Tibial artery (tissue), 4 donors: ENCODE measurements at regions not wholly inside any gene's neighbourhood (a gene's known extent, or its start where the extent isn't known, plus 50 kb on each side); places are given as distances from the start of the nearest gene placed in this dataset.

Experiments
- DNase-seq, 2 donors: peaks; one replicate each; pipeline ENCODE4 v3.0.0-alpha.2; 2019
- H3K27ac ChIP-seq, 2 donors: fragments of 200-600 bp; sonication (generic) in 1 of 2; 1 replicate in 1 of 2; 2 replicates in 1 of 2; pipeline ENCODE4 v1.5.1; 2018 to 2019; ENCODE audit warnings: mild to moderate bottlenecking in 1 of 2
- H3K27me3 ChIP-seq, 2 donors: fragments of 200-600 bp; sonication (generic) in 1 of 2; one replicate each; pipeline versions ENCODE4 v1.5.1 to v1.6.0; 2016 to 2019
- H3K36me3 ChIP-seq, 3 donors: fragments of 200-600 bp; sonication (generic) in 2 of 3; one replicate each; pipeline ENCODE4 v1.5.1; 2016 to 2019; ENCODE audit warnings: mild to moderate bottlenecking in 2 of 3
- H3K4me1 ChIP-seq, 4 donors: fragments of 200-600 bp; sonication (generic) in 2 of 4; 1 replicate in 3 of 4; 2 replicates in 1 of 4; pipeline ENCODE4 v1.5.1; 2016 to 2019
- H3K4me3 ChIP-seq, 2 donors: fragments of 200-600 bp; sonication (generic) in 1 of 2; 1 replicate in 1 of 2; 2 replicates in 1 of 2; pipeline ENCODE4 v1.5.1; 2018 to 2019; ENCODE audit warnings: mild to moderate bottlenecking in 2 of 2
- H3K9me3 ChIP-seq, 3 donors: fragments of 200-600 bp; sonication (generic) in 1 of 3; one replicate each; pipeline ENCODE4 v1.5.1; 2016 to 2019
- CTCF ChIP-seq, 2 experiments: fragments of 200-600 bp in 1 of 2; fragments of 450-650 bp in 1 of 2; IDR thresholded peaks; one replicate each; pipeline ENCODE4 v1.5.1; 2017 to 2019; ENCODE audit warnings: antibody characterized with exemption in 2 of 2, mild to moderate bottlenecking in 1 of 2, moderate library complexity in 1 of 2
- intact Hi-C: fragments of 100-400 bp; cut with DNase I; formaldehyde crosslinking; loops from one replicate; pipeline ENCODE4 v1.15.0; 2023; ENCODE audit warnings: low total_unique reads

DNA sequence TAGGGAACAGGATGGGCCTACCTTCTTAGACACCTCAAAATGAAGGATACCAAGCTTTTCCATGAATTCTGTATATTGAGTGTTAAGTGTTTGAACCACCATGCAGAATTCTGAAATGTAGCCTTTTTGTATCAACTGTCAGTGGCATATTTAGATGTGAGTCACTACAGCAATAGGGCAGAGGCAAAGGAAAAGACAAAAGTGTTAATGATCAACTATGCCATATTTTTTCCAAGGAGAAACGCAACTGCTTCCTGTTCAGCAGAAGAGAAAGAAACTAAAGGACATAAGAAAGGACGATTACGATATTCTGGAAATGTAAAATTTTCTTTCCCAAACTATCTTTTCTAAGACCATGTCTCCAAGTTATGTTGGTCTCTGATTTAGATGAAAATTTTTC, 104.6 kb upstream of the RSPO3 start:
- intact Hi-C loops: no loop called here
- Histone ChIP-seq H3K36me3 (no peaks in the 10 kb centered on the region), H3K4me1 (no peaks in the 10 kb centered on the region), H3K27ac (no peak overlapping the region), H3K4me3 (no peak overlapping the region), H3K27me3 (no peaks in the 10 kb centered on the region), H3K9me3 (no peaks in the 10 kb centered on the region)
- DNase-seq: no peak
- no peak for TF ChIP-seq CTCF (IDR thresholded peaks at IDR 0.05)

GRCh38 chr6:127015858-127016257, 102.6 kb upstream of the RSPO3 start:
- Histone ChIP-seq H3K27me3 (no peaks in the 10 kb centered on the region), H3K9me3 (no peaks in the 10 kb centered on the region), H3K36me3 (no peaks in the 10 kb centered on the region), H3K4me3 (no peak overlapping the region), H3K4me1 (no peaks in the 10 kb centered on the region), H3K27ac (no peak overlapping the region)
- no peak for TF ChIP-seq CTCF (IDR thresholded peaks at IDR 0.05)
- intact Hi-C loops: no loop called here
- no peak for DNase-seq

DNA sequence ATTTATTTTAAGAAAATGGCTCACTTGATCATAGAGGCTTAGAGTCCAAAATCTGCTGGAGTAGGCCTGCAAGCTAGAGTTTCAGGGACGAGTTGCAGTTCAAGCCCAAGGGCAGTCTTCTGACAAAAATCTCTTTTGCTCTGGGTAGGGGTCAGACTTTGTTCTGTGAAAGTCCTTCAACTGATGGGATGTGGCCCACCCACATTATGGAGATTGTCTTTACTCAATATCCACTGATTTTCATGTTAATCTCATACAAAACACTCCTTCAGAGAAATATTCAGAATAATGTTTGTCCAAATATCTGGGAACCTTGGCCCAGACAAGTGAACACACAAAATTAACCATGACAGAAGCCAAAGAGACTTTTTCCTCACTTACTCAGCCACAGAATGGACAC, 98.6 kb upstream of the RSPO3 start:
- Histone ChIP-seq H3K27me3 (no peaks in the 10 kb centered on the region), H3K4me1 (peaks cover 0 to 10% (median 0%) of the 10 kb centered on the region in 4 donors), H3K9me3 (no peaks in the 10 kb centered on the region), H3K36me3 (no peaks in the 10 kb centered on the region), H3K4me3 (no peak overlapping the region), H3K27ac (no peak overlapping the region)
- no peak for TF ChIP-seq CTCF (IDR thresholded peaks at IDR 0.05)
- DNase-seq: no peak
- intact Hi-C loops: no loop called here

DNA sequence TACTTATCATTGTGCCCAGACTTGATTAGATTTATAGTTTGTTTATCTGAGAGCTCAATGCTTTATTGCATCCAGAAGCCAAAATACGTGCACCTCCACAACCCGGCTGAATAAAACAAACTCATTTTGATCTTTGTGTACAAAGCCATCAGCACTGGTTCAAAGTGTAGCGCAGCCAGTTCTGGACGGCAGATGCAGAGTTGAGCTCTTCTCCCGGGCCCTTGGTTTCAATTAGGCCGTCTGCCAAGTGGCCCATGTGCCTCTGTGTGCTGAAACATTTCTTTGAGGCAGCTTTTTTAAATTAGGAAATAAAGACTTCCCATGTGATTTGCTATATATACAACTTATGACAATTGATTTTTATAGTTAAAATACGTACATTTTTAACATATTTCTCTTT, 96.2 kb upstream of the RSPO3 start:
- H3K4me3 ChIP-seq: no peak overlapping the region
- no peaks in the 10 kb centered on the region for H3K9me3 ChIP-seq
- H3K27me3 ChIP-seq: no peaks in the 10 kb centered on the region
- no peak overlapping the region for H3K27ac ChIP-seq
- H3K4me1 ChIP-seq: peaks cover 0 to 10% (median 0%) of the 10 kb centered on the region in 4 donors
- no peak for DNase-seq
- no peaks in the 10 kb centered on the region for H3K36me3 ChIP-seq
- intact Hi-C loops: no loop called here
- no peak for TF ChIP-seq CTCF (IDR thresholded peaks at IDR 0.05)

- Histone ChIP-seq H3K36me3 (no peaks in the 10 kb centered on the region), H3K4me3 (no peak overlapping the region), H3K9me3 (no peaks in the 10 kb centered on the region), H3K4me1 (peaks cover 0 to 10% (median 0%) of the 10 kb centered on the region in 4 donors), H3K27ac (no peak overlapping the region), H3K27me3 (no peaks in the 10 kb centered on the region)
- intact Hi-C loops: no loop called here
- TF ChIP-seq CTCF (IDR thresholded peaks at IDR 0.05): no peak
- DNase-seq: no peak
Observed at GRCh38 chr6:127023001-127023778, 95.3 kb upstream of the RSPO3 start.
